ENCODE measurements at regions not wholly inside any gene's neighbourhood (a gene's known extent, or its start where the extent isn't known, plus 50 kb on each side); places are given as distances from the start of the nearest gene placed in this dataset.
A peak's percentile ranks its signal among the peaks of the same experiment; 100 is the strongest.

DNA sequence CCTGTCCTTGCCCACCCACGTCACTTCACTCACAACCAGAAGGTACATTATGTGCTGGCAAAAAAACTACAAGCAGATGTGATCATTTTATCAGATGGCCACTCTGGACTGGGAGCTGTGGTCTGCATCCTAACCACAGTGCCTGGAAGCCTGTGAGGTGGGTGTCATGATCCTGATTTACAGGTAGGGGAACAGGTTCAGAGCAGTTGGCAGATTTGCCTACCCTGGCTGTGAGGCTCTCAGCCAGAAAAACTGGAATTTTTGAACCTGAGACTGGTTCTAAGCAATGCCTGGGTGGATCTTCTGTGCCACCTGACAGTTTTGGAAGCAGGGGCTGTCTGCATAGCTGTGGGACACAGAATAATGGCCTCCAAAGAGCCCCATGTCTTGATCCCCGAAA is 150.8 kb downstream of the SYF2 start:
- no peak for DNase-seq

DNA sequence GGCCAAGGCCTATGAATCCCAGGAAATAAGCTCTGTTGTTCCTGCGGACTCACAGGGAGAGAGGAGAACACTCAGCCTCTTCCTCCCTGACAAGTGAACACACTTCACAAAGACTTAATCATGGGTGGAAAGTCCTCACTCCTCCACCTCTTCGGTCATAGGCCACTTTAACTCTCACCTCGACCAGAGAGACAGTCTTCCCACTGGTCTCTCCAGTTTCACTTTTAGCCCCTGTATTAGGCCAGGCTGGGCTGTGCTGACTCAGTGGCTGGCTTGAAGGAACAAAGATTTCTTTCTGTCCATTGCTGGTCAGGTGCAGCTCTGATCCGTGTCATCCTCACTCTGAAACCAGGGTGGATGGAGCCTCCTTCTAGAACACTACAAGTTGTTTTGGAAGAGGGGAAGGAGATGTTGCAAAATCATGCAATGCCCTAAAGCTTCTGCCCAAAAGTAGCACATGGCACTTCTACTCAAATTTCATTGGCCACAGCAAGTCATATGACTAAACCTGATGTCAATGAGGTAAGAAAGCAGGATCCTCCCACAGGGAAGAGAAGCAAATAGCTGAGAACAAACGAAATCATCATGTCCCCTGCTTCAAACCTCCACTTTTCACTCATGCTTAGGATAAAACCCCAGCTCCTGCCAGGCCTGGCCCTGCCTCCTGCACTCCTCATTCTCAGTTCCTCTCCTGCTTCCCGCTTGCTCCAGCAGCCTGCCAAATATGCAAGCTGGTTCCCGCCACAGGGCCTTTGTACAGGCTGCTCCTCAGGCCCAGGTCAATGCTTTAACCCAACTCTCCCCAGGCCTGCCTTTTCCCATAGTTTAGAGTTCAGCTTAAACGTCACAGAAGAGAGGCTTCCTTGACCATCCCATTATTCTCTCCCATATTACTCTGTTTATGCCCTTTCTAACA is 150.5 kb upstream of the RUNX3 start:
- DNase-seq: no peak

DNA sequence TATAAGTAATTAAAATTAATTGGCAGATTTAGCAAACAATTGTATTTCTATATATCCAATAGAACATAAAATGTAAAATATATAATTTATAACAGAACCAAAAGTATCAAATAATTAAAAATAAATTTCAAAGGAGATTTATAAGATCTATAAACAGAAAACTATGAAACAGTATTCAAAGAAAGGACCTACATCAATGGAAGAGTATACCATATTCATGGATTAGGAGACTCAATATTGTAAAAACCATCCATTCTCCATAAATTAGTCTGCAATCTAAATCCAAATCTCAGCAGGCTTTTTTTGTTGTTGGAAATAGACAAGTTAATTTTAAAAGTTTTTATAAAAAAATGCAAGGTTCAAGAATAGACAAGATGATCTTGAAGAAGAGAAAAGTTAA is 149.0 kb upstream of the RUNX3 start:
- DNase-seq: no peak

GRCh38 chr1:25074351-25075227 is 144.5 kb upstream of the RUNX3 start:
- DNase-seq: no peak

GRCh38 chr1:25073640-25074270 is 143.7 kb upstream of the RUNX3 start:
- no peak for DNase-seq

- DNase-seq: no peak
These were observed 142.4 kb upstream of the RUNX3 start for GRCh38 chr1:25072461-25072860.

DNA sequence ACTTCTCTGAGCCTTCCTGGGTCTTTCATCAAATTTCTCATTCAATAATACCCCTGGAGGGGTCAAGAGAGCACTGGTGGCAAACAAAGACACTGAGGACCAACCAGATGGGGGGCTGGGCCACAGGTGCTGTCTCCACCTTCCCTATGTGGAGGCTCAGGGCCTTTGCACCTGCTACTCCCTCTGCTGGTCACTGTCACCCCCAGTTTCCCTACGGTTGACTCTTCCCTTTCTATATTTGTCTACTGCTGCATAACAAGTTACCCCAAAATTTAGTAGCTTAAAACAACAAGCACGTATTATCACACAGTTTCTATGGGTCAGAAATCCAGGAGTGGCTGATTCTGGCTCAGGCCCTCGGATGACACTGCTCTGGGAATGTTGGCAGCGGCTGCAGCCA is 138.8 kb upstream of the RUNX3 start:
- DNase-seq: no peak

DNA sequence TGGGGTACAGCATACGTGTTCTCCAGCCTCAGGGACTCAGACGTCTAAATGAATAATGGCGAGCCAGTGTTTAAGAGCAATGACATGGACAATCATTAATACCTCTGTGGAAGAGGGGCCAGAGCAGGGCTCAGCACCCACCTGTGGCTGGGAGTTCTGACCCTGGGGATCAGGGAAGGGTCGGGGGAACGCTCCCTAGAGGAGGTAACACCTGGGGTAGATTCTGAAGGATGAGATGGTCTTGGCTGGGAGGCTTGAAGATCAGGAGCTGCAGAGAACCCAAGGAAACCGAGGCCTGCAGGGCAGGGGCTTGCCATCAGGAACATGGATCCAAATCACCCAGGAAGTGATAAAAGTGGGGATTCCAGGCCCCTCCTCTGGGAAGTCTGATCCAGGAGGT is 138.2 kb upstream of the RUNX3 start:
- no peak for DNase-seq

- no peak for DNase-seq
These were observed 137.6 kb upstream of the RUNX3 start for GRCh38 chr1:25067518-25068251.

DNA sequence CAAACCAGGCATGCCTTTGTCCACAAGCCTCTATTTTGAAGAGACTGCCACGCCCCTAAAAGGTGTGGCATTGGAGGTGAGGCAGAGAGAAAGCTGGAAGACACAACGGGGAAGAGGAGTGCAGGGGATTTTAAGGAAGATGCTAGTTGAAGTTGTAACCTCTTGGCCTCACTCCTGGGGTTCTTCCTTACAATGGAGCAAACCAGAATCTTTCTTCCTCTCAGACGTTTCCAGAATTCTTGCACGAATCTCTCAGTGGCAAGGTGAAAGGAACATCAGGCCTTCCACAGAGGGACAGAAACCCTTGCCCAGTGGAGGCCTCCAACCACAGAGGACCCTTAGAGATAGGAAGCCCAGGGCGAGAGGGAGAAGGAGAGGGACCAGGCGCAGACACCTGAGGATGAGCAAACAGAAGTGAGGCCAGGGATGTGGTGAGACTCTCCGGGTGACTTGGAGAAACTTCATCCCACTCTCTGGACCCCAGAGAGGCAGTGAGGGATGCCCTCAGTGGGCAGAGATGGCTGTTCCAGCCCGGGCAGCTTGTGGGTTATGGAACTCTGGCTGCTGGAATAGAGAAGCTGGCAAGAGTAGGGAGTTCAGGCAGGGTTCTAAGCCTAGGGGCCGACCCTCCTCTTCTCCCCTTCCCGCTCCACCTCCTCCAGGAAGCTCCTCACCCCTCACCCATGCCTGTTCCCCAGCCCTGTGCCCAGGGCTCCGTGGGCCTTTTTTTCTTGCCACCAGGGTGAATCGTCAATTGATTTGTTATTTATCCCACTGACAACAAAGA is 136.8 kb upstream of the RUNX3 start:
- DNase-seq: no peak

GRCh38 chr1:25066256-25066655 is 136.2 kb upstream of the RUNX3 start:
- no peak for DNase-seq

- DNase-seq: peak in 1 of 3 donors; percentile 13
These were observed 135.7 kb upstream of the RUNX3 start for GRCh38 chr1:25065795-25066238.

DNA sequence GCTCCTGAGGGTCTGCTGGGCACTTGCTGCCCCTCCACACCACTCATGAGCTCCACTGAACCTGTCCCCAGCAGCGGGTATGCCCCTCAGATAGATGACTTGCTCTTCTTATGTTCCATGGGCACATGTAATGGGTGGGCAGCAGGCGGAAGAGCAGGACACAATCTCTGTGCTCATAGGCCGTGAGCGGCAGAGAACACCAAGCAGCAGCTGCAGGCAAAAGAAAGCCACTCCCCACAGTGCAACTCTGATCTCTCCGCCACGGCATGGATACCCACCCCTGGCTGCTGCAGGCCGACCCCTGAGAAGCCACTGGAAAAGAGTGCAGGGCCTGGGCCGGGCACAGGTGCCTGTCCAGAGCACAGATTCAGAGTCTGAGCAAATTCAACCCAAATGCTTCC is 135.2 kb upstream of the RUNX3 start:
- DNase-seq: no peak

GRCh38 chr1:25064465-25065240 is 134.6 kb upstream of the RUNX3 start:
- DNase-seq: no peak

GRCh38 chr1:25063591-25064416 is 133.7 kb upstream of the RUNX3 start:
- no peak for DNase-seq

- no peak for DNase-seq
These were observed 132.7 kb upstream of the RUNX3 start for GRCh38 chr1:25062621-25063255.

GRCh38 chr1:25061261-25061995 is 131.4 kb upstream of the RUNX3 start:
- no peak for DNase-seq

DNA sequence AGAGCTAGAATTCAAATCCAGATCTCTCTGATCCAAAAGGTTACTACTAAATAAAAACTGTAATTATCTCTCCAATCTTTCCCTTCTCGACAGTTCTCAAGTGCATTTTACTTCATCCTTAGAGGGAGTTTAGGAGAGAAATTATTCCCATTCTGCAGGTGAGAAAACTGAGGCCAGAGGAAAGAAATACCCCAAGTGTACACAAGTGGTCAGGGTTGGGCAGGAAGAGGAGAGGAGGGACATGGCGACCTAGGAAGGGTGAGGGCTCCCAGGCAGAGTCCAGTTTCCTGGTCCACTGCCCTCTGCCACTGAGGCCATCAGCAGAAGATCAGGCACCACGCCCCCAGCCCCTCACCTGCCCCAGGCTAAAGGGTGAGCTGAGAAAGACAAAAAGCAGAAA is 127.1 kb upstream of the RUNX3 start:
- no peak for DNase-seq

Data from muscle of back (tissue), 3 donors.